GM12865 (cell line): ENCODE measurements at regions not wholly inside any gene's neighbourhood (a gene's known extent, or its start where the extent isn't known, plus 50 kb on each side); places are given as distances from the start of the nearest gene placed in this dataset.
"Not testable (repeated sequence)": the region's sequence is repeated elsewhere in the genome, so short reads cannot be mapped to it uniquely, and the experiment has no call there.

ENCODE experiments used
- DNase-seq: peaks from one replicate; pipeline ENCODE4 v3.0.0; 2010; ENCODE audit warnings: low read depth
- H3K4me3 ChIP-seq: 2 replicates; pipeline ENCODE4 v1.5.1; 2011; ENCODE audit warnings: mild to moderate bottlenecking, low read depth, low read length, control low read depth
- CTCF ChIP-seq: IDR thresholded peaks from 2 replicates; pipeline ENCODE4 v1.5.1; 2011; ENCODE audit warnings: low read length, control low read depth, low read depth, inconsistent platforms; ENCODE audit not compliant: insufficient read depth; ENCODE audit errors: missing control alignments

GRCh38 chr3:182027366-182027765, 315.6 kb downstream of the SOX2 start:
- no peak overlapping the region for H3K4me3 ChIP-seq
- no peak for DNase-seq
- no peak for TF ChIP-seq CTCF

GRCh38 chr3:182028081-182028480, 316.4 kb downstream of the SOX2 start:
- DNase-seq = no peak
- no peak for TF ChIP-seq CTCF
- no peak overlapping the region for H3K4me3 ChIP-seq

GRCh38 chr3:182034231-182034630, 322.5 kb downstream of the SOX2 start:
- not testable (repeated sequence) for H3K4me3 ChIP-seq, DNase-seq

- H3K4me3 ChIP-seq = no peak overlapping the region
- no peak for TF ChIP-seq CTCF
- no peak for DNase-seq
These were observed 323.6 kb downstream of the SOX2 start for GRCh38 chr3:182035324-182035723.

GRCh38 chr3:182036382-182036781, 324.7 kb downstream of the SOX2 start:
- H3K4me3 ChIP-seq = no peak overlapping the region
- DNase-seq = no peak
- no peak for TF ChIP-seq CTCF

- no peak for DNase-seq
- no peak for TF ChIP-seq CTCF
- H3K4me3 ChIP-seq = no peak overlapping the region
These were observed 330.1 kb downstream of the SOX2 start for GRCh38 chr3:182041668-182042291.

GRCh38 chr3:182045736-182046135, 334.0 kb downstream of the SOX2 start:
- no peak for TF ChIP-seq CTCF

More at GRCh38 chr3:182045736-182046135, 334.0 kb downstream of the SOX2 start:
- no peak overlapping the region for H3K4me3 ChIP-seq
- no peak for DNase-seq
